ENCODE measurements at regions not wholly inside any gene's neighbourhood (a gene's known extent, or its start where the extent isn't known, plus 50 kb on each side); places are given as distances from the start of the nearest gene placed in this dataset.

DNA sequence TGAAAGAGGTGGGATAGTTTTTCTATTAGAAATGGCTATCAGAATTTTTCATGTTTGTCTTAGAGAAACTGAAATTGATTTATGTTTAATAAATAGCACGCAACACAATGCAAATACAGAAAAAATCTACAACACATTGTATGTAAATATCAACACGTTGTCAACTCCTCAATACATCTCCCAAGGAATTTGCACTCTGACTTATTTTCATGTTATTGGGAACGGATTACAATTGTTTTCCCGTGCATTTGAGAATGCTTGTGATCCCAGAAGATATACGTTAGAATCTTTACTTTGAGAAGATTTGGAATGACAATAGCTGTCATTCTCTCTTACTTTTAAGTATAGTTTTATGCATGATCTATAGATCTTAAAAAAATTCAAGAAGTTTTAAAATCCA, 313.8 kb upstream of the AKR1E2 start:
- TF ChIP-seq, protein P1, sequence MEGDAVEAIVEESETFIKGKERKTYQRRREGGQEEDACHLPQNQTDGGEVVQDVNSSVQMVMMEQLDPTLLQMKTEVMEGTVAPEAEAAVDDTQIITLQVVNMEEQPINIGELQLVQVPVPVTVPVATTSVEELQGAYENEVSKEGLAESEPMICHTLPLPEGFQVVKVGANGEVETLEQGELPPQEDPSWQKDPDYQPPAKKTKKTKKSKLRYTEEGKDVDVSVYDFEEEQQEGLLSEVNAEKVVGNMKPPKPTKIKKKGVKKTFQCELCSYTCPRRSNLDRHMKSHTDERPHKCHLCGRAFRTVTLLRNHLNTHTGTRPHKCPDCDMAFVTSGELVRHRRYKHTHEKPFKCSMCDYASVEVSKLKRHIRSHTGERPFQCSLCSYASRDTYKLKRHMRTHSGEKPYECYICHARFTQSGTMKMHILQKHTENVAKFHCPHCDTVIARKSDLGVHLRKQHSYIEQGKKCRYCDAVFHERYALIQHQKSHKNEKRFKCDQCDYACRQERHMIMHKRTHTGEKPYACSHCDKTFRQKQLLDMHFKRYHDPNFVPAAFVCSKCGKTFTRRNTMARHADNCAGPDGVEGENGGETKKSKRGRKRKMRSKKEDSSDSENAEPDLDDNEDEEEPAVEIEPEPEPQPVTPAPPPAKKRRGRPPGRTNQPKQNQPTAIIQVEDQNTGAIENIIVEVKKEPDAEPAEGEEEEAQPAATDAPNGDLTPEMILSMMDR (IDR thresholded peaks at IDR 0.05; ENCODE audit: extremely low read depth in 1 of 2, insufficient read depth in 1 of 2, low read depth in 1 of 2, low read length in 2 of 2): no peak
- TF ChIP-seq JUN (IDR thresholded peaks at IDR 0.05; ENCODE audit: borderline replicate concordance, insufficient read depth, insufficient read length, low read depth): no peak
- TF ChIP-seq FOS (IDR thresholded peaks at IDR 0.05; ENCODE audit: borderline replicate concordance, insufficient read depth, low read length): no peak
- no peak for TF ChIP-seq POLR2A (IDR thresholded peaks at IDR 0.05; ENCODE audit: low read depth, low read length)
- TF ChIP-seq MYC (IDR thresholded peaks at IDR 0.05; ENCODE audit: low read depth, low read length): no peak
- no peak for TF ChIP-seq EZH2 (IDR thresholded peaks at IDR 0.05; ENCODE audit: borderline replicate concordance, low read depth, low read length, severe bottlenecking)
- TF ChIP-seq POLR2AphosphoS5 (IDR thresholded peaks at IDR 0.05; ENCODE audit: insufficient read depth, low read depth, low read length): no peak
- TF ChIP-seq, protein P2, sequence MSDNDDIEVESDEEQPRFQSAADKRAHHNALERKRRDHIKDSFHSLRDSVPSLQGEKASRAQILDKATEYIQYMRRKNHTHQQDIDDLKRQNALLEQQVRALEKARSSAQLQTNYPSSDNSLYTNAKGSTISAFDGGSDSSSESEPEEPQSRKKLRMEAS (IDR thresholded peaks at IDR 0.05; ENCODE audit: insufficient read depth, insufficient read length): no peak
- no peak for TF ChIP-seq GATA2 (IDR thresholded peaks at IDR 0.05; ENCODE audit: insufficient read depth, insufficient read length, low read depth, low read length)
- no TSS peak for BruUV-seq (replicated peaks)
- Histone ChIP-seq H3K9me3 (replicated peaks; ENCODE audit: control insufficient read depth, insufficient read depth, low read length) (no peaks in the 10 kb centered on the region), H3K9me1 (replicated peaks; ENCODE audit: control insufficient read depth, extremely low read depth, insufficient read depth, low read length) (no peaks in the 10 kb centered on the region), H3K4me1 (ENCODE audit: control insufficient read depth, extremely low read depth, insufficient read depth, low read length) (no peaks in the 10 kb centered on the region), H3K4me2 (ENCODE audit: insufficient read depth, low read length) (no peak overlapping the region), H3K27ac (ENCODE audit: insufficient read depth, low read depth, low read length) (no peak overlapping the region), H3K27me3 (ENCODE audit: control insufficient read depth in 2 of 2, insufficient read depth in 2 of 2, low read length in 2 of 2) (no peaks in the 10 kb centered on the region), H3K4me3 (replicated peaks in 1 of 3; ENCODE audit: insufficient read depth in 1 of 3, low read depth in 1 of 3, low read length in 3 of 3) (no peak overlapping the region), H3K79me2 (ENCODE audit: control insufficient read depth, insufficient read depth, low read length) (no peaks in the 10 kb centered on the region), H3K36me3 (ENCODE audit: control insufficient read depth in 2 of 2, extremely low read depth in 1 of 2, insufficient read depth in 2 of 2, low read length in 2 of 2) (no peaks in the 10 kb centered on the region), H3K9ac (replicated peaks; ENCODE audit: extremely low read depth, insufficient read depth, low read length) (no peak overlapping the region), H4K20me1 (replicated peaks; ENCODE audit: control insufficient read depth, extremely low read depth, insufficient read depth, low read length) (no peaks in the 10 kb centered on the region), H2AFZ (ENCODE audit: low read depth, low read length) (no peak overlapping the region)
- POLR2A ChIA-PET: no interaction called here
- CTCF ChIA-PET: no interaction called here
- DNase-seq (ENCODE audit: low read depth, low spot score): no peak
- intact Hi-C loops (cut with micrococcal nuclease): loop anchor here (2.0 kb wide), 2 partner anchors 145 to 255 kb away; no protein-coding TSS in a partner anchor
- dilution Hi-C loops (cut with MboI; ENCODE audit: extremely low pct_ligation_motif_present, low sequenced_read_pairs): no loop called here
- no peak for FAIRE-seq
